OCI-LY1 (cell line): ENCODE measurements at regions not wholly inside any gene's neighbourhood (a gene's known extent, or its start where the extent isn't known, plus 50 kb on each side); places are given as distances from the start of the nearest gene placed in this dataset.

ENCODE experiments used
- H2AFZ ChIP-seq: fragments of 200-600 bp; sonication (generic), shearing (Covaris generic); 2 replicates; pipeline ENCODE4 v1.6.0; 2014; ENCODE audit warnings: antibody characterized with exemption, mild to moderate bottlenecking, low read length
- H3F3A ChIP-seq: fragments of 200-600 bp; sonication (generic), shearing (Covaris generic); 2 replicates; pipeline ENCODE4 v1.6.0; 2014; ENCODE audit warnings: mild to moderate bottlenecking, antibody characterized with exemption, low read length, moderate library complexity; ENCODE audit not compliant: insufficient read depth
- H3K27ac ChIP-seq: fragments of 200-600 bp; sonication (generic); 2 replicates; pipeline ENCODE4 v1.5.1; 2014; ENCODE audit warnings: low read length, mixed run types, mild to moderate bottlenecking, low read depth; ENCODE audit not compliant: poor library complexity, severe bottlenecking
- H3K27me3 ChIP-seq: fragments of 200-600 bp; sonication (generic); 2 replicates; pipeline ENCODE4 v1.6.0; 2014; ENCODE audit warnings: antibody characterized with exemption, mild to moderate bottlenecking, low read length, moderate library complexity; ENCODE audit not compliant: insufficient read depth
- H3K36me3 ChIP-seq: fragments of 200-600 bp; sonication (generic); 2 replicates; pipeline ENCODE4 v1.6.1; 2014; ENCODE audit warnings: mild to moderate bottlenecking, antibody characterized with exemption, low read length, moderate library complexity, mixed read lengths; ENCODE audit not compliant: insufficient read depth
- H3K4me1 ChIP-seq: fragments of 200-600 bp; sonication (generic); 2 replicates; pipeline ENCODE4 v1.5.1; 2014; ENCODE audit warnings: mild to moderate bottlenecking, low read length, moderate library complexity; ENCODE audit not compliant: insufficient read depth, severe bottlenecking
- H3K4me2 ChIP-seq: fragments of 200-600 bp; sonication (generic), shearing (Covaris generic); 2 replicates; pipeline ENCODE4 v1.6.1; 2014; ENCODE audit warnings: low read length
- H3K4me3 ChIP-seq: fragments of 200-600 bp; sonication (generic); 2 replicates; pipeline ENCODE4 v1.5.1; 2014; ENCODE audit warnings: low read length, low read depth, mild to moderate bottlenecking, mixed read lengths; ENCODE audit not compliant: poor library complexity, severe bottlenecking
- H3K79me2 ChIP-seq: fragments of 200-600 bp; shearing (Covaris generic); 2 replicates; pipeline ENCODE4 v1.6.1; 2016; ENCODE audit warnings: mixed run types, low read length, mixed read lengths; ENCODE audit not compliant: insufficient read depth
- H3K9ac ChIP-seq: fragments of 200-600 bp; sonication (generic), shearing (Covaris generic); 2 replicates; pipeline ENCODE4 v1.6.1; 2014; ENCODE audit warnings: mild to moderate bottlenecking, low read length, mixed read lengths
- H3K9me2 ChIP-seq: fragments of 200-600 bp; sonication (generic), shearing (Covaris generic); 2 replicates; pipeline ENCODE4 v1.6.1; 2014; ENCODE audit warnings: low read depth, mild to moderate bottlenecking, low read length, mixed read lengths
- H3K9me3 ChIP-seq: fragments of 200-600 bp; shearing (Covaris generic); 2 replicates; pipeline ENCODE4 v1.6.1; 2014; ENCODE audit warnings: low read length, mixed read lengths
- H4K20me1 ChIP-seq: fragments of 200-600 bp; sonication (generic), shearing (Covaris generic); 2 replicates; pipeline ENCODE4 v1.6.0; 2016; ENCODE audit warnings: mild to moderate bottlenecking, low read length; ENCODE audit not compliant: insufficient read depth
- CTCF ChIP-seq: fragments of 200-600 bp; sonication (generic), shearing (Covaris generic); IDR thresholded peaks from 2 replicates; pipeline ENCODE4 v1.5.1; 2017; ENCODE audit warnings: mild to moderate bottlenecking, antibody characterized with exemption, low read length, moderate library complexity, mixed read lengths
- EZH2 ChIP-seq: fragments of 200-600 bp; sonication (generic), shearing (Covaris generic); IDR thresholded peaks from 2 replicates; pipeline ENCODE4 v1.8.0; 2017; ENCODE audit warnings: borderline replicate concordance, mixed run types, mild to moderate bottlenecking, antibody characterized with exemption, low read length, moderate library complexity, mixed read lengths

GRCh38 chr15:54820811-54821210 is 375.9 kb downstream of the RSL24D1 start:
- H3K4me1 ChIP-seq = no peaks in the 10 kb centered on the region
- no peaks in the 10 kb centered on the region for H3K79me2 ChIP-seq
- H3K27me3 ChIP-seq = no peaks in the 10 kb centered on the region
- no peak overlapping the region for H3K27ac ChIP-seq
- TF ChIP-seq EZH2 (no peak), CTCF (no peak)
- H3K9me2 ChIP-seq = no peaks in the 10 kb centered on the region
- no peaks in the 10 kb centered on the region for H4K20me1 ChIP-seq
- H3K4me3 ChIP-seq = no peak overlapping the region
- no peaks in the 10 kb centered on the region for H3F3A ChIP-seq
- 0 out of 2 replicates have a peak, but pooled peaks cover 2% of the 10 kb centered on the region for H3K9me3 ChIP-seq
- no peak overlapping the region for H2AFZ ChIP-seq
- H3K4me2 ChIP-seq = no peak overlapping the region
- H3K36me3 ChIP-seq = no peaks in the 10 kb centered on the region
- H3K9ac ChIP-seq = no peak overlapping the region

- Histone ChIP-seq H3K4me3 (no peak overlapping the region), H3K27me3 (no peaks in the 10 kb centered on the region), H3K36me3 (no peaks in the 10 kb centered on the region), H3K79me2 (no peaks in the 10 kb centered on the region), H4K20me1 (no peaks in the 10 kb centered on the region), H3K9ac (no peak overlapping the region), H3K9me2 (no peaks in the 10 kb centered on the region), H2AFZ (no peak overlapping the region), H3K9me3 (0 out of 2 replicates have a peak, but pooled peaks cover 2% of the 10 kb centered on the region), H3F3A (no peaks in the 10 kb centered on the region), H3K27ac (no peak overlapping the region), H3K4me1 (no peaks in the 10 kb centered on the region), H3K4me2 (no peak overlapping the region)
- no peak for TF ChIP-seq CTCF
- no peak for TF ChIP-seq EZH2
These were observed 376.6 kb downstream of the RSL24D1 start for GRCh38 chr15:54820098-54820497.

- H3K9ac ChIP-seq = no peak overlapping the region
- no peaks in the 10 kb centered on the region for H3F3A ChIP-seq
- H3K27me3 ChIP-seq = no peaks in the 10 kb centered on the region
- H3K27ac ChIP-seq = no peak overlapping the region
- H3K9me3 ChIP-seq = no peaks in the 10 kb centered on the region
- H3K4me1 ChIP-seq = no peaks in the 10 kb centered on the region
- H3K4me3 ChIP-seq = no peak overlapping the region
- H4K20me1 ChIP-seq = no peaks in the 10 kb centered on the region
- no peaks in the 10 kb centered on the region for H3K9me2 ChIP-seq
- H3K4me2 ChIP-seq = no peak overlapping the region
- H3K36me3 ChIP-seq = no peaks in the 10 kb centered on the region
- H2AFZ ChIP-seq = no peak overlapping the region
- TF ChIP-seq EZH2 = no peak
- no peaks in the 10 kb centered on the region for H3K79me2 ChIP-seq
These were observed 380.3 kb downstream of the RSL24D1 start for GRCh38 chr15:54816401-54816800.

- H3K9me3 ChIP-seq = no peaks in the 10 kb centered on the region
- no peaks in the 10 kb centered on the region for H3F3A ChIP-seq
- H3K27me3 ChIP-seq = no peaks in the 10 kb centered on the region
- no peaks in the 10 kb centered on the region for H3K36me3 ChIP-seq
- H3K4me3 ChIP-seq = no peak overlapping the region
- no peak overlapping the region for H3K4me2 ChIP-seq
- no peak overlapping the region for H3K27ac ChIP-seq
- no peaks in the 10 kb centered on the region for H3K9me2 ChIP-seq
- no peak overlapping the region for H2AFZ ChIP-seq
- TF ChIP-seq CTCF (no peak), EZH2 (no peak)
- no peak overlapping the region for H3K9ac ChIP-seq
- no peaks in the 10 kb centered on the region for H3K4me1 ChIP-seq
- H4K20me1 ChIP-seq = no peaks in the 10 kb centered on the region
- H3K79me2 ChIP-seq = no peaks in the 10 kb centered on the region
These were observed 381.2 kb downstream of the RSL24D1 start for GRCh38 chr15:54815556-54815955.
